ENCODE measurements at regions not wholly inside any gene's neighbourhood (a gene's known extent, or its start where the extent isn't known, plus 50 kb on each side); places are given as distances from the start of the nearest gene placed in this dataset.

GRCh38 chr3:8445861-8446260, 55.8 kb upstream of the LMCD1 start:
- peaks cover 5 to 23% (median 15%) of the 10 kb centered on the region in 4 donors for H3K4me1 ChIP-seq (ENCODE audit: control insufficient read depth in 4 of 4, insufficient read depth in 4 of 4, low read length in 3 of 4)
- no peak for TF ChIP-seq CTCF (IDR thresholded peaks at IDR 0.05; ENCODE audit: low read depth, low read length, missing input control)
- no peak for TF ChIP-seq JUND (IDR thresholded peaks at IDR 0.05)
- no peaks in the 10 kb centered on the region for H3K27me3 ChIP-seq (ENCODE audit: control insufficient read depth in 4 of 4, insufficient read depth in 4 of 4, low read length in 3 of 4)
- no peaks in the 10 kb centered on the region for H3K9me3 ChIP-seq (ENCODE audit: control insufficient read depth in 4 of 4, low read length in 3 of 4)
- 84% methylated on average over 2 of the region's 2 CpGs for WGBS
- H3K27ac ChIP-seq (ENCODE audit: low read depth in 1 of 2, low read length in 2 of 2) = no peak overlapping the region
- no peak overlapping the region for H3K9ac ChIP-seq (ENCODE audit: low read depth in 1 of 2, low read length in 2 of 2)
- no peaks in the 10 kb centered on the region for H3K36me3 ChIP-seq (ENCODE audit: control insufficient read depth in 4 of 4, insufficient read depth in 3 of 4, low read depth in 1 of 4, low read length in 3 of 4)
- H3K4me3 ChIP-seq (ENCODE audit: low read depth in 1 of 3, low read length in 3 of 3) = no peak overlapping the region
- DNase-seq (ENCODE audit: low spot score) = no peak

GRCh38 chr3:8446845-8447244, 54.8 kb upstream of the LMCD1 start:
- 96% methylated on average over 2 of the region's 2 CpGs for WGBS
- H3K4me1 ChIP-seq (ENCODE audit: control insufficient read depth in 4 of 4, insufficient read depth in 4 of 4, low read length in 3 of 4) = peaks cover 5 to 23% (median 15%) of the 10 kb centered on the region in 4 donors
- TF ChIP-seq TAF1 (conservative IDR thresholded peaks at IDR 0.05) (no peak), JUND (IDR thresholded peaks at IDR 0.05) (no peak), FOXA2 (IDR thresholded peaks at IDR 0.05) (no peak), EGR1 (IDR thresholded peaks at IDR 0.05; ENCODE audit: low read depth in 2 of 2) (no peak), ATF3 (IDR thresholded peaks at IDR 0.05) (no peak), GABPA (IDR thresholded peaks at IDR 0.05 in 1 of 2, conservative IDR thresholded peaks at IDR 0.05 in 1 of 2) (no peak), RAD21 (IDR thresholded peaks at IDR 0.05) (no peak), YY1 (IDR thresholded peaks at IDR 0.05) (no peak), CTCF (IDR thresholded peaks at IDR 0.05; ENCODE audit: low read depth, low read length, missing input control) (no peak), ZBTB33 (IDR thresholded peaks at IDR 0.05) (no peak), RXRA (IDR thresholded peaks at IDR 0.05) (no peak), HNF4G (IDR thresholded peaks at IDR 0.05) (no peak), HNF4A (conservative IDR thresholded peaks at IDR 0.05) (no peak), MAX (IDR thresholded peaks at IDR 0.05) (no peak), FOXA1 (IDR thresholded peaks at IDR 0.05) (no peak), REST (IDR thresholded peaks at IDR 0.05) (no peak)

More at GRCh38 chr3:8446845-8447244, 54.8 kb upstream of the LMCD1 start:
- no peak overlapping the region for H3K4me3 ChIP-seq (ENCODE audit: low read depth in 1 of 3, low read length in 3 of 3)
- H3K9me3 ChIP-seq (ENCODE audit: control insufficient read depth in 4 of 4, low read length in 3 of 4) = no peaks in the 10 kb centered on the region
- no peaks in the 10 kb centered on the region for H3K36me3 ChIP-seq (ENCODE audit: control insufficient read depth in 4 of 4, insufficient read depth in 3 of 4, low read depth in 1 of 4, low read length in 3 of 4)
- H3K27me3 ChIP-seq (ENCODE audit: control insufficient read depth in 4 of 4, insufficient read depth in 4 of 4, low read length in 3 of 4) = no peaks in the 10 kb centered on the region
- H3K9ac ChIP-seq (ENCODE audit: low read depth in 1 of 2, low read length in 2 of 2) = no peak overlapping the region
- no peak for DNase-seq (ENCODE audit: low spot score)
- no peak overlapping the region for H3K27ac ChIP-seq (ENCODE audit: low read depth in 1 of 2, low read length in 2 of 2)
